ENCODE measurements at regions not wholly inside any gene's neighbourhood (a gene's known extent, or its start where the extent isn't known, plus 50 kb on each side); places are given as distances from the start of the nearest gene placed in this dataset.

DNA sequence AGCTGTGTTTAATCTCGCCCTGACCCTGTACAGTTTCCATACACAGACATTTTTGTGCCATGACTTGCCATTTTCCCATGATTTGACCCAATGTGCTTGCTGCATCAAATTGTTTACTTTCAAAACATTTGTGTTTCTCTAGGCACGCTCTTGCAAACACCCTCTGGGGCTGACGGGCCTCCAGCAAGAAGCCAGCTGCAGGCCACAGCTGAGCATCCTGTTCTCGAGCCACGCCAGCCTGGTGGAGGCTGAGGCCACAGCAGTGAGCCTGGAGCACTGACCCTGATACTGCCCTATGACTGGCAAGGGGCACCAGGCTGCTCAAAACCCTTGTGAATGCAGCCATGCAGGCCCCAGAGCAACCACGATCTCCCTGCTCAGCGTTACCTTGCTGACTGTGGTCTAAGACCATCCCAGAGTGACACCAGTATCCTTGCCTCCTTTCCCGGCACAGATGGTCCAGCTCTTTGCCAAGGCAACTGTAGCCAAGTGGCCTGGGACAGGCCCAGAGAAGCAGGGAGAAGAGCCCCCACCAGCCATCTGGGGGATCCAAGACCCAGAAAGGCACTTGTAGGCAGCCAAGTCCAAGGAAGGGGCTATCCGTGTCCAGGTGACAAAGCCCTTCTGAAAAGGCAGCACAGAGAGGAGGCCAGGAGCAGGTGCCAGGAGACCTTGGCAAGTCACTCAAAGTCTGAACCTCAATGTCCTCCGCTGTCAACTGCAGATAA lies 78.5 kb downstream of the OAT start:
- DNase-seq: no peak
- Mint-ChIP-seq H3K36me3 (ENCODE audit: insufficient read depth, unreplicated experiment) (peaks cover 3% of the 10 kb centered on the region), H3K27me3 (ENCODE audit: unreplicated experiment) (peaks cover 13% of the 10 kb centered on the region), H3K9me3 (ENCODE audit: low read depth, unreplicated experiment) (no peaks in the 10 kb centered on the region), H3K27ac (ENCODE audit: unreplicated experiment) (no peak overlapping the region), H3K4me3 (ENCODE audit: low read depth, unreplicated experiment) (no peak overlapping the region), H3K4me1 (ENCODE audit: low read depth, unreplicated experiment) (no peaks in the 10 kb centered on the region)
- intact Hi-C loops (cut with micrococcal nuclease; ENCODE audit: unreplicated experiment): no loop called here
- TF ChIP-seq CTCF (IDR thresholded peaks at IDR 0.05; ENCODE audit: unreplicated experiment): no peak
- BruUV-seq (replicated peaks): no TSS peak
- CTCF ChIA-PET: no interaction called here

- intact Hi-C loops (cut with micrococcal nuclease; ENCODE audit: unreplicated experiment): no loop called here
- Mint-ChIP-seq H3K27me3 (ENCODE audit: unreplicated experiment) (peaks cover 13% of the 10 kb centered on the region), H3K4me1 (ENCODE audit: low read depth, unreplicated experiment) (no peaks in the 10 kb centered on the region), H3K36me3 (ENCODE audit: insufficient read depth, unreplicated experiment) (peaks cover 3% of the 10 kb centered on the region), H3K4me3 (ENCODE audit: low read depth, unreplicated experiment) (no peak overlapping the region), H3K9me3 (ENCODE audit: low read depth, unreplicated experiment) (no peaks in the 10 kb centered on the region), H3K27ac (ENCODE audit: unreplicated experiment) (no peak overlapping the region)
- no peak for TF ChIP-seq CTCF (IDR thresholded peaks at IDR 0.05; ENCODE audit: unreplicated experiment)
- no TSS peak for BruUV-seq (replicated peaks)
- no peak for DNase-seq
- CTCF ChIA-PET: no interaction called here
Observed at GRCh38 chr10:124339119-124340032, 79.3 kb downstream of the OAT start.

DNA sequence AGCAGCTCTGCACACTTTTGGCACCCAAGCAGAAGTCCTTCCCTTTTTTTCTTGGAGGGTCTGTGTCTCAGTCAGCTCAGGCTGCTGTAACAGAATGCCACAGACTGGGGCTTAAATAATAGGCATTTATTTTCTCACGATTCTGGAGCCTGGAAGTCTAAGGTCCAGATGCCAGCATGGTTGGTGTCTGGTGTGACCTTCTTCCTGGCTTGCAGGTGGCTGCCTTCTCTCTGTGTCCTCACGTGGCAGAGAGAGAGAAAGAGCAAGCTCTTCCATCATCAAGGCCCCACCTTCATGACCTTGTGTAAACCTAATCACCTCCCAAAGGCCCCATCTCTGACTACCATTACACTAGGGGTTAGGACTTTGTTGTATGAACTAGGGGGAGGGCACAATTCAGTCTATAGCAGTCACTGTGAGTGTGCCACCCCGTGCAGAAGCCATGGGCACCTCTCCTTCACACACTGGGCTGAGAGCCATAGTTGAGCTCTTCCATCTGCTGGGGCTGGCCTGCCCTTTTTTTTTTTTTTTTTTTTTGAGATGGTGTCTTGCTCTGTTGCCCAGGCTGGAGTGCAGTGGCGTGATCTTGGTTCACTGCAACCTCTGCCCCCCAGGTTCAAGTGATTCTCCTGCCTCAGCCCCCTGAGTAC lies 80.3 kb downstream of the OAT start:
- Mint-ChIP-seq H3K27ac (ENCODE audit: unreplicated experiment) (no peak overlapping the region), H3K36me3 (ENCODE audit: insufficient read depth, unreplicated experiment) (peaks cover 3% of the 10 kb centered on the region), H3K4me1 (ENCODE audit: low read depth, unreplicated experiment) (no peaks in the 10 kb centered on the region), H3K27me3 (ENCODE audit: unreplicated experiment) (peaks cover 11% of the 10 kb centered on the region), H3K9me3 (ENCODE audit: low read depth, unreplicated experiment) (no peaks in the 10 kb centered on the region), H3K4me3 (ENCODE audit: low read depth, unreplicated experiment) (no peak overlapping the region)
- no TSS peak for BruUV-seq (replicated peaks)
- DNase-seq: no peak
- TF ChIP-seq CTCF (IDR thresholded peaks at IDR 0.05; ENCODE audit: unreplicated experiment): no peak
- intact Hi-C loops (cut with micrococcal nuclease; ENCODE audit: unreplicated experiment): no loop called here
- CTCF ChIA-PET: interaction anchor here (0.7 kb wide), 1 partner anchor 1467 kb away, joined by 3 read pairs; no protein-coding TSS in a partner anchor

DNA sequence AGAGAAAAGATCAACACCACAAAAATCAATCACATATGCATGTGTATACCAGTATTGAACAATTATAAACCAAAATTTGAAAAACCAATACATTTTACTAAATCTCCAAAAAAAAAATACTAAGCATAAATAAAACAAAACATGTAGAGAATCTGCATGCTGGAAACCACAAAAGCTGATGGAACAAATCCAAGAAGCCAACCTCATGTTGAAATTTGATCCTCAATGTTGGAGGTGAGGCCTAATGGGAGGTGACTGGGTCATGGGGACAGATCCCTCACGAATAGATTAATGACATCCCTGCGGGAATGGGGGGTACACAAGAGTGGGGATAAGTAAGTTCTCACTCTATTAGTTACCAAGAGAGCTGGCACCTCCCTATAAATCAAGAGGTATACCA lies 82.5 kb downstream of the OAT start:
- H3K4me1 Mint-ChIP-seq (ENCODE audit: low read depth, unreplicated experiment): peaks cover 10% of the 10 kb centered on the region
- peaks cover 3% of the 10 kb centered on the region for H3K9me3 Mint-ChIP-seq (ENCODE audit: low read depth, unreplicated experiment)
- DNase-seq: no peak
- TF ChIP-seq CTCF (IDR thresholded peaks at IDR 0.05; ENCODE audit: unreplicated experiment): no peak
- peaks cover 15% of the 10 kb centered on the region for H3K27me3 Mint-ChIP-seq (ENCODE audit: unreplicated experiment)
- no peak overlapping the region for H3K27ac Mint-ChIP-seq (ENCODE audit: unreplicated experiment)
- intact Hi-C loops (cut with micrococcal nuclease; ENCODE audit: unreplicated experiment): no loop called here
- H3K36me3 Mint-ChIP-seq (ENCODE audit: insufficient read depth, unreplicated experiment): no peaks in the 10 kb centered on the region
- H3K4me3 Mint-ChIP-seq (ENCODE audit: low read depth, unreplicated experiment): no peak overlapping the region
- CTCF ChIA-PET: no interaction called here
- BruUV-seq (replicated peaks): no TSS peak

Data from Calu3 (cell line).